SJSA1 (cell line): ENCODE measurements at regions not wholly inside any gene's neighbourhood (a gene's known extent, or its start where the extent isn't known, plus 50 kb on each side); places are given as distances from the start of the nearest gene placed in this dataset.

ENCODE experiments used
- DNase-seq, 2 experiments: peaks; one replicate each; pipeline ENCODE4 v3.0.0-alpha.2; 2015 to 2020; ENCODE audit warnings: low spot score in 2 of 2, low read depth in 1 of 2
- H3K27ac ChIP-seq: fragments of 250-450 bp; sonication (Bioruptor Pico); 2 replicates; pipeline ENCODE4 v1.5.1; 2020; ENCODE audit warnings: mild to moderate bottlenecking, moderate library complexity
- H3K27me3 ChIP-seq: fragments of 250-450 bp; sonication (Bioruptor Pico); replicated peaks from 2 replicates; pipeline ENCODE4 v1.5.1; 2020; ENCODE audit warnings: mild to moderate bottlenecking, moderate library complexity
- H3K36me3 ChIP-seq: fragments of 250-450 bp; sonication (Bioruptor Pico); 2 replicates; pipeline ENCODE4 v1.5.1; 2020; ENCODE audit warnings: mild to moderate bottlenecking
- H3K4me1 ChIP-seq: fragments of 250-450 bp; sonication (Bioruptor Pico); replicated peaks from 2 replicates; pipeline ENCODE4 v1.6.1; 2021; ENCODE audit warnings: mild to moderate bottlenecking
- H3K4me3 ChIP-seq: fragments of 250-450 bp; sonication (Bioruptor Pico); 2 replicates; pipeline ENCODE4 v1.5.1; 2020; ENCODE audit warnings: mild to moderate bottlenecking
- H3K9me3 ChIP-seq: fragments of 250-450 bp; sonication (Bioruptor Pico); replicated peaks from 2 replicates; pipeline ENCODE4 v1.5.1; 2020; ENCODE audit warnings: mild to moderate bottlenecking

DNA sequence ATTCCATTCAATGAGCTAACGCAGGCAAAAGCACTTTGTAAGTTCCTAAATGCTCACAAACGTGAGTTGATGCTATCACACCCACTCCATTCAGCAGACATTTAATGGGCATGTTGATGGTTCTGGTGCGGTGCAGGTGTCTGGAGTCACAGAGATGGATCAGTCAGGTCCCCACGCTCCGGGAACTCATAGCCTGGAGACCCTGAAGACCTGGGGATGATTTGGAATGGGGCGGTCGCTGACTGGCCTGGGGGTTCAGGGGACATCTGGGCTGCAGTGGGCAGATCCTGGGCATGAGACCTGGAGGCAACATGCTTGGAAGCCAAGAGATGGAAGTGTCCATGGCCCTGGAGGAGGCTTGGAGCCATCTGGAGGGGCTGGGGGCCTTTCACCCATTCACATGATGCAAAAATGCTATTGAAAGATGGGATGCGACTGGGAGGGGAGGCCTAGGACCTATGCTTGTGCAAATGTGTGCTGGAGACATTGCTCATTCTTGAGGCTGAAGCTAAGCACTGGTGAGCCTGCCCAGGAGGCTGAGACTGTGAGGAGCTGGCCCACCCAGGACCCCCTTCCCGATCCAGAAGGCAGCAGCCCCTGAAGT is 522.6 kb downstream of the GLRX3 start:
- H3K27me3 ChIP-seq = no peaks in the 10 kb centered on the region
- DNase-seq = no peak
- peaks cover 23% of the 10 kb centered on the region for H3K9me3 ChIP-seq
- no peaks in the 10 kb centered on the region for H3K36me3 ChIP-seq
- no peaks in the 10 kb centered on the region for H3K4me1 ChIP-seq
- no peak overlapping the region for H3K4me3 ChIP-seq
- H3K27ac ChIP-seq = no peak overlapping the region

DNA sequence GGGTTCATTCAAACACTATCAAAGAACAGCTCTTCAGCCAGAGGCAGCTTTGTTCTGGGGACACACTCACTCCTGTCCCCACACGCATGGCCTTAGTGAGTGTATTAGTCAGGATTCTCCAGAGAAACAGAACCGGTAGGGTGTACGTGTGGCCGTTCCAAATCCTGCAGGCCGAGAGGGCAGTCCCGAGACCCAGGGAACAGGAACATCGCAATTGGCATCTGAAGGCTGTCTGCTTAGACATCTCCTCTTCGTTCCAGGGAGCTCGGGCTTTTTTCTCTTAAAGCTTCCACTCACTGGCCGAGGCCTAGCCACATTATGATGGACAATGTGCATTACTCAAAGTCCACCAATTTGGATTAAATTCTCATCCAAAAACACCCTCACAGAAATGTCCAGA is 523.3 kb downstream of the GLRX3 start:
- H3K4me1 ChIP-seq = no peaks in the 10 kb centered on the region
- H3K36me3 ChIP-seq = no peaks in the 10 kb centered on the region
- DNase-seq = no peak
- no peak overlapping the region for H3K27ac ChIP-seq
- H3K27me3 ChIP-seq = no peaks in the 10 kb centered on the region
- H3K4me3 ChIP-seq = no peak overlapping the region
- peaks cover 23% of the 10 kb centered on the region for H3K9me3 ChIP-seq

DNA sequence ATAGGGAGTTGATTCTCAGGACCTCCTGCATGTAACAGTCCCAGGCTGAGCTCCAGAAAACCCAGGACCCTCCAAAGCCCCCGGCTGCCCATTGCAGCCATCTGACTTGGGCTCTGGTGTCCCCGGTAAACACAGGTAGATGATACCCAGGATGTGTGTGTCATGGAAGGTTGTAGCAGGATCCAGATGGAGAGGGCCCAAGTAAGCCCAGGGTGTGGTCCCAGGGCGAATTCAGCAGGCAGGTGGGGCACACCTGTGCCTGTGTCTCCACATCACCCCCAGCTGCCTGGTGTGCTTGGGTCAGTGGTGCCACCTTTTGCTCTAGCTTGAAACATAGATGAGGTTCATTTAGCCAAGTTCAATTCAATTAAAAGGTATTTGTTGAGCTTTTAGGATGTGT is 524.1 kb downstream of the GLRX3 start:
- no peaks in the 10 kb centered on the region for H3K27me3 ChIP-seq
- peaks cover 23% of the 10 kb centered on the region for H3K9me3 ChIP-seq
- no peak overlapping the region for H3K27ac ChIP-seq
- no peaks in the 10 kb centered on the region for H3K4me1 ChIP-seq
- H3K4me3 ChIP-seq = no peak overlapping the region
- H3K36me3 ChIP-seq = no peaks in the 10 kb centered on the region
- no peak for DNase-seq

DNA sequence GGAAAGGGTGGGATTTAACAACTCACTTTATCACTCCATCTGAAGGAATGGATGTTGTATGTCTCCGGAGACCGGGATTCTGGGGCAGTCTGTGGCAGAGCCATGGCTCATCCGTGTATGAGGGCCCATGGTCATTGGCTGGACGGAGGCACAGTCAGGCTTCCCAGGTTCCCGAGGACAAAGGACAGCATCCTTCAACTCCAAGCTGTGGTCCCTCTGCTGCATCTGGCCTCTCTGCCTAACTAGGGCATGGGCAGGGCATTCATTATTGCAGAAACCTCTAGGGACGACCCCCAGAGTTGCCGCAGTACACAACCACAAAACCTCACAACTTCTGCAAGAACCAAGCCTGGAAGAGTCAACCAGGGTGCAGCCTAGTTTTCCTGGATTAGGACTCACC is 525.2 kb downstream of the GLRX3 start:
- no peaks in the 10 kb centered on the region for H3K27me3 ChIP-seq
- no peak overlapping the region for H3K27ac ChIP-seq
- no peaks in the 10 kb centered on the region for H3K4me1 ChIP-seq
- H3K4me3 ChIP-seq = no peak overlapping the region
- peaks cover 23% of the 10 kb centered on the region for H3K9me3 ChIP-seq
- no peak for DNase-seq
- H3K36me3 ChIP-seq = no peaks in the 10 kb centered on the region

DNA sequence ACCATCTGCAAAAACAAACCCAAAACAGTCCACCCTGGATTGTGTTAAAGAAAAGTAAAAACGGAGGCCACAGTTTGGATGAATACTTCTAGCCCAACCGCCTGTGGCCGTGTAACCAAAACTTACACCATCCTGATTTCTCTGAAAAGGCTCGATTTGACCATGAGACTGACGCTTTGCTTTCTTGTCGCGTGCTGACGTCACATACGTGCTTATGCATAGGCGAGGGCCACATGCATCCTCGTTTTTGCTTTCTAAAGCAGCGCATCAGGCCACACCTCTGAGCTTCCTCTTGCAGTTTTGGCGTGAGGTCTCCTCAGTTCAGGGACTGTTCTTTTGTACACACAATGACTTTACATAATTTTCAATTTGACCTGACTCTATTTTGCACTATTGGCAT is 526.6 kb downstream of the GLRX3 start:
- no peak overlapping the region for H3K4me3 ChIP-seq
- H3K27ac ChIP-seq = no peak overlapping the region
- DNase-seq = no peak
- no peaks in the 10 kb centered on the region for H3K4me1 ChIP-seq
- no peaks in the 10 kb centered on the region for H3K27me3 ChIP-seq
- H3K9me3 ChIP-seq = peaks cover 23% of the 10 kb centered on the region
- no peaks in the 10 kb centered on the region for H3K36me3 ChIP-seq

DNA sequence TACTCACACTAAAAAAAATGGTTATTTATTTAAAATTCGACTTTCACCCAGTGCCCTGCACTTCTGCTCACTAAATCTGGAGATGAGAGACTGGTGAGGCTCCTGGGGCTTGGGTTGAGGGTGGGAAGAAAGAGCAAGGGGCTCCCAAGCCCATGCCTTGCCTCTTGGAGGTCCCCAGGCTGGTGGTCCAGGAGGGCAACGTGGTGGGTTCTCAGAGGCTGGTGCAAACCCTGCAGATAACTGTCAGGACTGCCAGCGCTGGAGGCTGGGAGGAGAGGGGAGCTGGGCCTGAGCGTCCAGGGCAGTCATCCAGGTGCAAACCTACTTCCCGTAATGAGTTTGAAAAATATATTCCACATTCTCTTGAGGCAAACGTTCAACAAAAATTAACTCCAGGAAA is 528.3 kb downstream of the GLRX3 start:
- DNase-seq = no peak

DNA sequence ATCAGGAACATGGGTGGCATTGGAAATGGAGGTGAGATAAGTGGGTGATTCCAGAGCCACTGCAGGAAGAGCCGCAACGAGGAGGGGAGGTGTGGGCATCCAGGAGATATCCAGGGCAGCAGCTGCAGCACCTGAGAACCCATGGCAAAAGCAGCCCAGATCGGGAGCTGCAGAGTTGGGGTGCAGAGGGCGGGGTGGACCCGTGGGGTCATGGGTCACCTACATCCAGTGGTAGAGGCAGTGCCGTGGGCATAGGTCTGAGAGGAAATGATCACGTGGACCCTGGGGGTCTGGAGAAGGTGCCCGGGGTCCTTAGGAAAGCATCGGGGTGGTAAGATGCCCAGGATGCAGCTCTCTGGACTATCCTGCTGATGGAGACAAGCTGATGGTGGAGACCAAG is 530.0 kb downstream of the GLRX3 start:
- Histone ChIP-seq H3K36me3 (no peaks in the 10 kb centered on the region), H3K9me3 (peaks cover 22% of the 10 kb centered on the region), H3K4me3 (no peak overlapping the region), H3K4me1 (no peaks in the 10 kb centered on the region), H3K27ac (no peak overlapping the region), H3K27me3 (no peaks in the 10 kb centered on the region)
- DNase-seq = no peak

More for the DNA sequence above, 528.3 kb downstream of the GLRX3 start:
- Histone ChIP-seq H3K4me3 (no peak overlapping the region), H3K4me1 (no peaks in the 10 kb centered on the region), H3K27me3 (no peaks in the 10 kb centered on the region), H3K36me3 (no peaks in the 10 kb centered on the region), H3K27ac (no peak overlapping the region), H3K9me3 (peaks cover 28% of the 10 kb centered on the region)

DNA sequence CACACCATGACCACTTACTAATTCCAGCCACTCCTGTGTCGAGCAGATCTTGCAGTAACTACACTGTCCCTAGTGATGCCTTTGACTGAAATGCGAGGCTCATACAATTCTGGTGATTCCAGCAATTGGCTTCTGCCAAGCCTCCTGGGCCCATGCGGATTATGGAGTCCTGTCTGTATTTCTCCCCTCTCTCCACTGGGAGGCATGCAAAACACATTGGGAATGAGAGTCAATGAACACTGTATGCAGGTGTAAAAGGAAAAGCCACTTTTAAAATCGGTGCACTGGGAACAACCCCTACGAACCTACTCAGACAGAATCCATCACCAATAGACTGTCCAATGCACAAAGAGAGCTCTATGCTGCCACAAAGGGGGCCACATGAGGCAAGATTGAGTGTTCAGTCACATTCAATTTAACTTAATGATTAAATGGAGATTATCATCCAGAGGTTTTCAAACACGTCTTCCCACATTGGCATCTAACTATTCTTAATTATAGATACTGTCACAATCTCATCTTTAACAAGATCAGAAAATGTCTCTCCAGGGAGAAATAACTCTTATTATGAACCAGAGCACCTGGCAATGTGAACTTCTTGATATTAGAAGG is 550.6 kb downstream of the GLRX3 start:
- Histone ChIP-seq H3K36me3 (no peaks in the 10 kb centered on the region), H3K27ac (no peak overlapping the region), H3K27me3 (no peaks in the 10 kb centered on the region), H3K4me3 (no peak overlapping the region), H3K4me1 (no peaks in the 10 kb centered on the region), H3K9me3 (peaks cover 3% of the 10 kb centered on the region; the same call in 1 of the 2 replicates)
- DNase-seq = no peak

DNA sequence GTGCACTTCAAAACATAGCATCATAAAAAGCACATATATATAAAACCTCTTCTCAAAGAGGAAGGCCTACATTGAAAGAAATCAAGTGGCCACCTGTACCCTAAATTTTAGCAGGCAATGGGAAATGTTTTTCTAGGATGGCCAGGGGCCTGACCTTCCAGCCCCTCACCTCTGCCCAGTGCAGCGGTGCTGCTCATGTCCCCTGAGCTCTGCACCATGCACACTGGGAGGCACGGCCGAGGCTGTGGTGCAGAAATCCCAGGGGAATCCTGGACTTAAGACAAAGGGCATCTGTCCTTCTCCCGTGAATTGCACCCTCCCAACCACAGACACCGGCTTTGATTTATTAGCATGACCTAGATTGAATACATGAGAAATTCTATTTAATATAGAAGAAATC is 551.4 kb downstream of the GLRX3 start:
- Histone ChIP-seq H3K4me3 (no peak overlapping the region), H3K9me3 (peaks cover 3% of the 10 kb centered on the region; the same call in 1 of the 2 replicates), H3K27me3 (no peaks in the 10 kb centered on the region), H3K27ac (no peak overlapping the region), H3K36me3 (no peaks in the 10 kb centered on the region), H3K4me1 (no peaks in the 10 kb centered on the region)
- DNase-seq = no peak

DNA sequence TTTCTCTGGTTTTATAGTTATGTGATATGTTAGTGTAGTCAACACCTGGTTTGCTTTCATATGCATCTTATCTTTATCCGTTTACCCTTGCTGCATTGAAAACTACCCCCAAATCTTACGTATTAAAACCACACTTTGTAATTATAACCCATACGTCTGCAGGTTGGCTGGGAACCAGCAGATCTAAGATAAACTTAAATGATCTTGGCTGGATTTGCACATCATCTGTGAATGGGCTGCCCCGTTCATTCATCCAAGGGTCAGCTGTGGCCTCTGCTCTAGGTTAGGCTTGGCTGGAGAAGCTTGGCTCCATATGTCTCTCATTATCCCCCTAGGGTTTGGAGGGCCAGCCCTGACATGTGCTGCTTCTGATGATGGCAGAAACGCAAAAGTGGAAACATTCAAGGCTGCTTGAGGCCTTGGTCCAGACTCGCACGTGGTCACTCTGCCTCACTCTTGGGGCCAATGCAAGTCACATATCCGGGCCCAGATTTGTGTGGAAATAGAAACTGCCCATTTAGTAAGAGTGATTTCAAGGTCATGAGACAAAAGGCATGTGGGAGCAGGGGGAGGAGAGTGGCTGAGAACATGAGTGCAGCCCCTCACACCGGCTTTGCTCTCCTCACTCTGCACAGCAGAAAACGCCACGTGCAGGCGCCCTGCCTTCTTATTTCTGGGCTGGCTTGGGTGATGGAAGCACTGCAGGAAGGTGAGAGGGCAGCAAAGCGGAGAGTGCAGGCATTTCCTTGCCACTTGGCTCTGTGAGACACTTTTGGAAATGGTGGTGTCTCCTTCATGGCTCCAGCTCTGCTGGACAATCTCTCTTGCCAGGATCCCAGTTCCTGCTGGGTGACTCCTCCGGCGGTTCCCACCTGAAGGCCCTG is 553.8 kb downstream of the GLRX3 start:
- H3K27ac ChIP-seq = no peak overlapping the region
- H3K27me3 ChIP-seq = no peaks in the 10 kb centered on the region
- H3K36me3 ChIP-seq = no peaks in the 10 kb centered on the region
- no peak for DNase-seq
- peaks cover 3% of the 10 kb centered on the region; the same call in 1 of the 2 replicates for H3K9me3 ChIP-seq
- H3K4me3 ChIP-seq = no peak overlapping the region
- no peaks in the 10 kb centered on the region for H3K4me1 ChIP-seq

DNA sequence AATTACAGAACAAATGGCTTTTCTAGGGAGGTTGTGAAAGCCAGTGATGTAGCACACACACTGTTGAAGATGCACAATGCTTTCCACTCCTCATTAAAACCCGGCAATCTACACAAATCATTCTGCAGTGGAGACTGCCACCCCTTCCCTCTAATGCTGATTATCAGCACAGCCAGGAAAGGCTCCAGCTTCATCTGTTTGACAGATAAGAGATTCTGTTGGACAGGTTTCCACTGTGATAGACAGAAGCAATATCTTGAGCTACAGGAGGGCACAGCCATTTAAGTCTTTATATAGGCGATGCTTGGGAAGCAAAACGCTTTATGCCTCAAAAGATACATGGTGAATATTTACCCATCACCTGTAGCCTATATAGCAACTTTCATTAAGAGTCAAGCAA is 555.6 kb downstream of the GLRX3 start:
- DNase-seq = no peak
- H3K36me3 ChIP-seq = no peaks in the 10 kb centered on the region
- no peaks in the 10 kb centered on the region for H3K27me3 ChIP-seq
- H3K9me3 ChIP-seq = peaks cover 3% of the 10 kb centered on the region; the same call in 1 of the 2 replicates
- no peak overlapping the region for H3K4me3 ChIP-seq
- no peaks in the 10 kb centered on the region for H3K4me1 ChIP-seq
- H3K27ac ChIP-seq = no peak overlapping the region

DNA sequence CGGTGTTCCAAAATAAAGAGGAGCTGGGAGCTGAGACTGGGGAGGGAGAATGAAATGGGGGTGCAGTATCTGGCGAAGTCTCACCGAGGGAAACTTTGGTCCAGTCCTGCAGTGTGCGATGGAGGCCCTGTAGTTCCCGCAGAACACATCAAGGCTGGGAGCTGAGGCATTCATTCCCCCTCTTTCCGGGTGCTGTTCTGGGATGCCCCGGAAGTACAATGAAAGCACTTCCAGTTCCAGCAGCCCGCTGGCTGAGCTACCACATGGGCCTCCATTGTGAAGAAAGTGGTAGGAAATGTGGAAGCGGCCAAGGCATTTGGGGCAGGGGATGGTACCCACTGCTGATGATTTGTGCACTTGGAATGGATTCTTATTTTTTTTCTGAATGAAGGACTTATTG is 560.7 kb downstream of the GLRX3 start:
- Histone ChIP-seq H3K27me3 (no peaks in the 10 kb centered on the region), H3K27ac (no peak overlapping the region), H3K9me3 (no peaks in the 10 kb centered on the region; the same call in 1 of the 2 replicates), H3K36me3 (no peaks in the 10 kb centered on the region), H3K4me1 (no peaks in the 10 kb centered on the region), H3K4me3 (no peak overlapping the region)
- DNase-seq = no peak

DNA sequence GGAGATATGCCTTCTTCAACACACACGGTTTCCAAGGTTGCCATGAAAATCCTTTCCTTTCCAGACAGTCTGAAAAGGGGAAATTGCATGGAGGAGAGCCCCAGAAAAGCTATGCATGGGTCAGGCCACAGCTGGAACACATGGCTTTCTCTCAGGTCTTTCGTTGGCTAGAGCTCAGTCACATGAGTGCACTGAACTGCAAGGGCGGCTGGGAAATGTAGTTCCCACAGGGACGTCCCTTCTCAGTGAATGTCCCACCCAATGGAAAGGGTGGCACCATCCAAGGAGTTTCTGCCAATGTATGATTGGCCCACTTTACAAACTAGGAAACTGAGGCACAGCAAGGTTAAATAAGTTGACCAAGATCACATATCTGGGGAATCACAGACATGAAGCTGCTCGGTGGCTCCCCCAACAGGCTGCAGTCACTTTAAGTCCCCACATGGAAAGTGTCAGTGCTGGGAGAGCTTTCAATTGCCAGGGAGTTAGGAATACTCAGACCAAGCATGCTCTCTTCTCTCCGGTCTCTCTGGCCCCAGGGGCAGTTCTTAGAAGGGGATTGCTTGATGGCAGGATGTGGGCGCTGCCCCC is 571.3 kb downstream of the GLRX3 start:
- Histone ChIP-seq H3K9me3 (peaks cover 5% of the 10 kb centered on the region), H3K27ac (no peak overlapping the region), H3K4me3 (no peak overlapping the region), H3K27me3 (no peaks in the 10 kb centered on the region), H3K36me3 (no peaks in the 10 kb centered on the region), H3K4me1 (no peaks in the 10 kb centered on the region)
- DNase-seq = no peak
